Gastroesophageal sphincter (tissue), 3 donors: ENCODE measurements at regions not wholly inside any gene's neighbourhood (a gene's known extent, or its start where the extent isn't known, plus 50 kb on each side); places are given as distances from the start of the nearest gene placed in this dataset.
"Not testable (repeated sequence)": the region's sequence is repeated elsewhere in the genome, so short reads cannot be mapped to it uniquely, and the experiment has no call there.

Experiments
- EP300 ChIP-seq: sonication (generic); formaldehyde crosslinking; IDR thresholded peaks from one replicate; pipeline ENCODE4 v1.6.1; 2017; ENCODE audit warnings: antibody characterized with exemption, mild to moderate bottlenecking
- POLR2A ChIP-seq, 2 donors: fragments of 450-650 bp; IDR thresholded peaks; one replicate each; pipeline ENCODE4 v1.6.1; 2017; ENCODE audit warnings: antibody characterized with exemption in 2 of 2, mild to moderate bottlenecking in 2 of 2, moderate library complexity in 1 of 2
- POLR2AphosphoS5 ChIP-seq: sonication (generic); formaldehyde crosslinking; IDR thresholded peaks from one replicate; pipeline ENCODE4 v1.6.1; 2017; ENCODE audit warnings: antibody characterized with exemption
- TF ChIP-seq, protein P1 (sequence below), 4 experiments: fragments of 200-600 bp in 2 of 4; fragments of 450-650 bp in 2 of 4; sonication (generic) in 1 of 4; IDR thresholded peaks; one replicate each; pipeline ENCODE4 v1.5.1; 2017 to 2019; ENCODE audit warnings: antibody characterized with exemption in 4 of 4, mild to moderate bottlenecking in 2 of 4, moderate library complexity in 2 of 4

DNA sequence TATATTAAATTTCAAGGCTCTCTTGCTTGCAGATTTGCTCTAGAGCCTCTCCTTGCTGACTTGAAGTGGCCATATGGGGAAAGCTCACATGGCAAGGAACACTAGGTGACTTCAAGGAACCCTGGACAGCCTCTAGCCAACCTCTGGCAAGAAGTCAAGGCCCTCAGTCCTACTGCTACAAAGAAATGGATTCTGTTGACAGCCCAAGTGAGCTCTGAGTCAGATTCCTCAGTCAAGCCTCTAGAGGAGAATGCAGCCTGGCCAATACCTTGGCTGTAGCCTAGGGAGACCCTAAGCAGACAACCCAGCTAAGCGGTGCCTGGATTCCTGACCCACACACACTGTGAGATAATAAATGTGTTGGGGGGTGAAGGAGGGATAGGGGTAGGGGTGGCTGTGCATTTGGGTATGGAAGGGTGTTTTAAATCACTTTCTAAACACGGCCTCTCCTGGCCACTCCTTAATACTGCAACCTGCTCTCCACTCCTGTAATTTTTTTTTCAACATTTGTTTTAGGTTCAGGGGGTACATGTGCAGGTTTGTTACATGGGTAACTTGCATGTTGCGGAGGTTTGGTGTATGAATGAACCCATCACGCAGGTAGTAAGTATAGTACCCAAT lies 125.3 kb upstream of the NBPF26 start:
- TF ChIP-seq, protein P1, sequence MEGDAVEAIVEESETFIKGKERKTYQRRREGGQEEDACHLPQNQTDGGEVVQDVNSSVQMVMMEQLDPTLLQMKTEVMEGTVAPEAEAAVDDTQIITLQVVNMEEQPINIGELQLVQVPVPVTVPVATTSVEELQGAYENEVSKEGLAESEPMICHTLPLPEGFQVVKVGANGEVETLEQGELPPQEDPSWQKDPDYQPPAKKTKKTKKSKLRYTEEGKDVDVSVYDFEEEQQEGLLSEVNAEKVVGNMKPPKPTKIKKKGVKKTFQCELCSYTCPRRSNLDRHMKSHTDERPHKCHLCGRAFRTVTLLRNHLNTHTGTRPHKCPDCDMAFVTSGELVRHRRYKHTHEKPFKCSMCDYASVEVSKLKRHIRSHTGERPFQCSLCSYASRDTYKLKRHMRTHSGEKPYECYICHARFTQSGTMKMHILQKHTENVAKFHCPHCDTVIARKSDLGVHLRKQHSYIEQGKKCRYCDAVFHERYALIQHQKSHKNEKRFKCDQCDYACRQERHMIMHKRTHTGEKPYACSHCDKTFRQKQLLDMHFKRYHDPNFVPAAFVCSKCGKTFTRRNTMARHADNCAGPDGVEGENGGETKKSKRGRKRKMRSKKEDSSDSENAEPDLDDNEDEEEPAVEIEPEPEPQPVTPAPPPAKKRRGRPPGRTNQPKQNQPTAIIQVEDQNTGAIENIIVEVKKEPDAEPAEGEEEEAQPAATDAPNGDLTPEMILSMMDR (IDR thresholded peaks at IDR 0.05) = not testable (repeated sequence)
- TF ChIP-seq EP300; POLR2A (IDR thresholded peaks at IDR 0.05); POLR2AphosphoS5: not testable (repeated sequence)
